ENCODE measurements at regions not wholly inside any gene's neighbourhood (a gene's known extent, or its start where the extent isn't known, plus 50 kb on each side); places are given as distances from the start of the nearest gene placed in this dataset.

DNA sequence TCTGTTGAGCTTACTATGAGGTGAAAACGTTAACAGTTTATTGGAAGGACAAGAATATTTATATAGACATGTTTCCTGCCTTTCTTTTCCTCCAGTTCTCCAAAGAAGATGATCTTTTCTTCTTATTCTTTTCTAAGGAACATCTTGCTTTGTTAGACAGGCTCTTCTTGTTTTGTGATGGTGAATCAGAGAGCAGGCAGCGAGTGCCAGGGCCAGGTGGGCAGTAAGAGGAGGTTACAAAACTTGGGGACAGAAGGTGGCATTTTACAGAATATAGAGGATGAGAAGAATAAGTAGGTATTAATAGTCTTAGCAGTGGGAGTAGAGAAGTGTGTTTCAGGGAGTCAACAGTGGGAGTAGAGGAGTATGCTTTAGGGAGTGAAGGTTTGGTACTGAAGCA lies 223.6 kb downstream of the ARL4A start (continued):
- TF ChIP-seq, protein P1, sequence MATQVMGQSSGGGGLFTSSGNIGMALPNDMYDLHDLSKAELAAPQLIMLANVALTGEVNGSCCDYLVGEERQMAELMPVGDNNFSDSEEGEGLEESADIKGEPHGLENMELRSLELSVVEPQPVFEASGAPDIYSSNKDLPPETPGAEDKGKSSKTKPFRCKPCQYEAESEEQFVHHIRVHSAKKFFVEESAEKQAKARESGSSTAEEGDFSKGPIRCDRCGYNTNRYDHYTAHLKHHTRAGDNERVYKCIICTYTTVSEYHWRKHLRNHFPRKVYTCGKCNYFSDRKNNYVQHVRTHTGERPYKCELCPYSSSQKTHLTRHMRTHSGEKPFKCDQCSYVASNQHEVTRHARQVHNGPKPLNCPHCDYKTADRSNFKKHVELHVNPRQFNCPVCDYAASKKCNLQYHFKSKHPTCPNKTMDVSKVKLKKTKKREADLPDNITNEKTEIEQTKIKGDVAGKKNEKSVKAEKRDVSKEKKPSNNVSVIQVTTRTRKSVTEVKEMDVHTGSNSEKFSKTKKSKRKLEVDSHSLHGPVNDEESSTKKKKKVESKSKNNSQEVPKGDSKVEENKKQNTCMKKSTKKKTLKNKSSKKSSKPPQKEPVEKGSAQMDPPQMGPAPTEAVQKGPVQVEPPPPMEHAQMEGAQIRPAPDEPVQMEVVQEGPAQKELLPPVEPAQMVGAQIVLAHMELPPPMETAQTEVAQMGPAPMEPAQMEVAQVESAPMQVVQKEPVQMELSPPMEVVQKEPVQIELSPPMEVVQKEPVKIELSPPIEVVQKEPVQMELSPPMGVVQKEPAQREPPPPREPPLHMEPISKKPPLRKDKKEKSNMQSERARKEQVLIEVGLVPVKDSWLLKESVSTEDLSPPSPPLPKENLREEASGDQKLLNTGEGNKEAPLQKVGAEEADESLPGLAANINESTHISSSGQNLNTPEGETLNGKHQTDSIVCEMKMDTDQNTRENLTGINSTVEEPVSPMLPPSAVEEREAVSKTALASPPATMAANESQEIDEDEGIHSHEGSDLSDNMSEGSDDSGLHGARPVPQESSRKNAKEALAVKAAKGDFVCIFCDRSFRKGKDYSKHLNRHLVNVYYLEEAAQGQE (IDR thresholded peaks at IDR 0.05; ENCODE audit: unreplicated experiment), result no peak
- no peak for TF ChIP-seq EZH2 (IDR thresholded peaks at IDR 0.05; ENCODE audit: low read depth, unreplicated experiment)
- TF ChIP-seq, protein P2, sequence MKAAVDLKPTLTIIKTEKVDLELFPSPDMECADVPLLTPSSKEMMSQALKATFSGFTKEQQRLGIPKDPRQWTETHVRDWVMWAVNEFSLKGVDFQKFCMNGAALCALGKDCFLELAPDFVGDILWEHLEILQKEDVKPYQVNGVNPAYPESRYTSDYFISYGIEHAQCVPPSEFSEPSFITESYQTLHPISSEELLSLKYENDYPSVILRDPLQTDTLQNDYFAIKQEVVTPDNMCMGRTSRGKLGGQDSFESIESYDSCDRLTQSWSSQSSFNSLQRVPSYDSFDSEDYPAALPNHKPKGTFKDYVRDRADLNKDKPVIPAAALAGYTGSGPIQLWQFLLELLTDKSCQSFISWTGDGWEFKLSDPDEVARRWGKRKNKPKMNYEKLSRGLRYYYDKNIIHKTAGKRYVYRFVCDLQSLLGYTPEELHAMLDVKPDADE (IDR thresholded peaks at IDR 0.05), result no peak

DNA sequence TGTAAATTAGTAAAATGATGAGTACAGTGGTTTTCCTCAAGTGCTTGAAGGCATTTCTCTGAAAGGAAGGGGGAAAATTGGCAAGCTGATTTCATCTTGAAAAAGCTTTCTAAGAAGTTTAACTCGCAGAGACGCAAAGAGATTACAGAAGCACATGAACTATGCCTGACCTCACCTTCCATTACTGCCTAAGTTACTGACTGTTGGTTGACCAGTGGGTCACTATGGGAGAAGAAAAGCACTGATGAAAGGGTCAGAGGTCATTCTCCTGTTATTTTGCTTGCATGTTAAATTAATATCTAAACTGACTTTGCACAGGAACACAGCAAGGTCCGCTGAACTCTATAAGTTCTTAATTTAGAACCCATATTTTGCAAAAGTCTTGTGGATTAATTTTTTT lies 225.6 kb downstream of the ARL4A start:
- Histone ChIP-seq H3K4me3 (no peak overlapping the region), H3K36me3 (ENCODE audit: insufficient read depth) (no peaks in the 10 kb centered on the region), H3K79me2 (replicated peaks; ENCODE audit: insufficient read depth) (no peaks in the 10 kb centered on the region), H4K20me1 (replicated peaks; ENCODE audit: insufficient read depth) (no peaks in the 10 kb centered on the region), H3K4me1 (ENCODE audit: insufficient read depth) (no peaks in the 10 kb centered on the region), H3K27ac (ENCODE audit: low read depth) (no peak overlapping the region), H3K27me3 (ENCODE audit: insufficient read depth) (no peaks in the 10 kb centered on the region), H3K4me2 (no peak overlapping the region), H3K9me2 (ENCODE audit: insufficient read depth) (no peaks in the 10 kb centered on the region), H2AFZ (no peak overlapping the region), H3F3A (replicated peaks; ENCODE audit: low read depth) (no peaks in the 10 kb centered on the region)
- no peak for TF ChIP-seq JUNB (IDR thresholded peaks at IDR 0.05; ENCODE audit: unreplicated experiment)
- no peak for TF ChIP-seq STAT1 (IDR thresholded peaks at IDR 0.05; ENCODE audit: unreplicated experiment)
- TF ChIP-seq, protein P3, sequence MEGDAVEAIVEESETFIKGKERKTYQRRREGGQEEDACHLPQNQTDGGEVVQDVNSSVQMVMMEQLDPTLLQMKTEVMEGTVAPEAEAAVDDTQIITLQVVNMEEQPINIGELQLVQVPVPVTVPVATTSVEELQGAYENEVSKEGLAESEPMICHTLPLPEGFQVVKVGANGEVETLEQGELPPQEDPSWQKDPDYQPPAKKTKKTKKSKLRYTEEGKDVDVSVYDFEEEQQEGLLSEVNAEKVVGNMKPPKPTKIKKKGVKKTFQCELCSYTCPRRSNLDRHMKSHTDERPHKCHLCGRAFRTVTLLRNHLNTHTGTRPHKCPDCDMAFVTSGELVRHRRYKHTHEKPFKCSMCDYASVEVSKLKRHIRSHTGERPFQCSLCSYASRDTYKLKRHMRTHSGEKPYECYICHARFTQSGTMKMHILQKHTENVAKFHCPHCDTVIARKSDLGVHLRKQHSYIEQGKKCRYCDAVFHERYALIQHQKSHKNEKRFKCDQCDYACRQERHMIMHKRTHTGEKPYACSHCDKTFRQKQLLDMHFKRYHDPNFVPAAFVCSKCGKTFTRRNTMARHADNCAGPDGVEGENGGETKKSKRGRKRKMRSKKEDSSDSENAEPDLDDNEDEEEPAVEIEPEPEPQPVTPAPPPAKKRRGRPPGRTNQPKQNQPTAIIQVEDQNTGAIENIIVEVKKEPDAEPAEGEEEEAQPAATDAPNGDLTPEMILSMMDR (conservative IDR thresholded peaks at IDR 0.05; ENCODE audit: low read depth in 2 of 2), result no peak
- TF ChIP-seq NANOG (IDR thresholded peaks at IDR 0.05; ENCODE audit: borderline replicate concordance), result no peak
- no peak for TF ChIP-seq CREB1 (CRISPR knock-in tag; IDR thresholded peaks at IDR 0.05; ENCODE audit: low read depth)
- TF ChIP-seq, protein P1 (IDR thresholded peaks at IDR 0.05; ENCODE audit: unreplicated experiment), result no peak
- no peak for TF ChIP-seq EZH2 (IDR thresholded peaks at IDR 0.05; ENCODE audit: low read depth, unreplicated experiment)
- Mint-ChIP-seq H3K9me3 (no peaks in the 10 kb centered on the region; the same call in 2 of the 3 replicates), H3K36me3 (ENCODE audit: low read depth) (no peaks in the 10 kb centered on the region), H3K4me3 (no peak overlapping the region), H3K27ac (no peak overlapping the region), H3K27me3 (ENCODE audit: insufficient read depth, low read depth, poor library complexity) (peaks cover 2% of the 10 kb centered on the region), H3K4me1 (0 out of 3 replicates have a peak, but pooled peaks cover 3% of the 10 kb centered on the region)
- ATAC-seq (no peak), DNase-seq (ENCODE audit: low spot score) (no peak)

Measured in GM23338 (cell line).